Left ventricle myocardium inferior (tissue), 1 donor: ENCODE measurements at regions not wholly inside any gene's neighbourhood (a gene's known extent, or its start where the extent isn't known, plus 50 kb on each side); places are given as distances from the start of the nearest gene placed in this dataset.

ENCODE experiments used
- DNase-seq: peaks from one replicate; pipeline ENCODE4 v3.0.0-alpha.2; 2020
- H3K27ac ChIP-seq: fragments of 200-600 bp; replicated peaks from 2 replicates; pipeline ENCODE4 v1.8.0; 2021
- H3K27me3 ChIP-seq: fragments of 200-600 bp; 2 replicates; pipeline ENCODE4 v1.8.0; 2021; ENCODE audit warnings: low read depth
- H3K36me3 ChIP-seq: fragments of 200-600 bp; 2 replicates; pipeline ENCODE4 v1.8.0; 2021
- H3K4me1 ChIP-seq: fragments of 200-600 bp; 2 replicates; pipeline ENCODE4 v1.8.0; 2021
- H3K4me3 ChIP-seq: fragments of 200-600 bp; 2 replicates; pipeline ENCODE4 v1.8.0; 2021; ENCODE audit warnings: mild to moderate bottlenecking, moderate library complexity
- H3K9me3 ChIP-seq: fragments of 200-600 bp; replicated peaks from 2 replicates; pipeline ENCODE4 v1.8.0; 2021
- CTCF ChIP-seq: fragments of 200-600 bp; IDR thresholded peaks from 2 replicates; pipeline ENCODE4 v1.8.0; 2021; ENCODE audit warnings: antibody characterized with exemption, mild to moderate bottlenecking, borderline replicate concordance
- intact Hi-C: fragments of 100-400 bp; cut with micrococcal nuclease; formaldehyde crosslinking; loops from one replicate; pipeline ENCODE4 v1.11.0; 2022
- donor health status: DM: no; HTN: yes; CAD: no; lungs with severe emphysema.

GRCh38 chr3:31035681-31036080 is 141.2 kb upstream of the GADL1 start:
- peaks cover 6% of the 10 kb centered on the region for H3K9me3 ChIP-seq
- no peaks in the 10 kb centered on the region for H3K36me3 ChIP-seq
- H3K4me1 ChIP-seq = no peaks in the 10 kb centered on the region
- no peak for TF ChIP-seq CTCF
- H3K27me3 ChIP-seq = no peaks in the 10 kb centered on the region
- DNase-seq = no peak
- intact Hi-C loops = no loop called here
- H3K27ac ChIP-seq = no peak overlapping the region
- H3K4me3 ChIP-seq = no peak overlapping the region

- no peak for TF ChIP-seq CTCF
- intact Hi-C loops = no loop called here
- Histone ChIP-seq H3K4me3 (no peak overlapping the region), H3K27ac (no peak overlapping the region), H3K36me3 (no peaks in the 10 kb centered on the region), H3K27me3 (no peaks in the 10 kb centered on the region), H3K9me3 (peaks cover 19% of the 10 kb centered on the region), H3K4me1 (no peaks in the 10 kb centered on the region)
- DNase-seq = no peak
These were observed 143.8 kb upstream of the GADL1 start for GRCh38 chr3:31038086-31038739.

GRCh38 chr3:31039145-31039544 is 144.7 kb upstream of the GADL1 start:
- H3K27ac ChIP-seq = no peak overlapping the region
- no peak for TF ChIP-seq CTCF
- no peaks in the 10 kb centered on the region for H3K27me3 ChIP-seq
- H3K4me3 ChIP-seq = no peak overlapping the region
- no peaks in the 10 kb centered on the region for H3K36me3 ChIP-seq
- no peaks in the 10 kb centered on the region for H3K4me1 ChIP-seq
- no peak for DNase-seq
- intact Hi-C loops = no loop called here
- H3K9me3 ChIP-seq = peaks cover 26% of the 10 kb centered on the region

GRCh38 chr3:31041161-31041978 is 146.9 kb upstream of the GADL1 start:
- Histone ChIP-seq H3K27me3 (no peaks in the 10 kb centered on the region), H3K4me3 (no peak overlapping the region), H3K36me3 (no peaks in the 10 kb centered on the region), H3K27ac (no peak overlapping the region), H3K9me3 (peaks cover 20% of the 10 kb centered on the region), H3K4me1 (no peaks in the 10 kb centered on the region)
- no peak for TF ChIP-seq CTCF
- intact Hi-C loops = no loop called here
- no peak for DNase-seq

- Histone ChIP-seq H3K27ac (no peak overlapping the region), H3K4me1 (no peaks in the 10 kb centered on the region), H3K36me3 (no peaks in the 10 kb centered on the region), H3K27me3 (no peaks in the 10 kb centered on the region), H3K9me3 (peaks cover 20% of the 10 kb centered on the region), H3K4me3 (no peak overlapping the region)
- intact Hi-C loops = no loop called here
- no peak for TF ChIP-seq CTCF
- DNase-seq = no peak
These were observed 148.8 kb upstream of the GADL1 start for GRCh38 chr3:31043184-31043819.
